A549 (cell line): ENCODE measurements at regions not wholly inside any gene's neighbourhood (a gene's known extent, or its start where the extent isn't known, plus 50 kb on each side); places are given as distances from the start of the nearest gene placed in this dataset.

Experiments
- ATAC-seq, 2 experiments: fragments of 200-7000 bp in 1 of 2; fragments of >200 bp in 1 of 2; cut with Nextera tagmentation in 1 of 2; cut with Tn5 transposase in 1 of 2; 3 replicates each; pipeline versions ENCODE4 v1.8.0 to v1.9.1; 2018 to 2020; ENCODE audit warnings: mild to moderate bottlenecking in 1 of 2, moderate library complexity in 1 of 2
- CTCF ChIA-PET: fragments of 300-600 bp; sonication (Branson Sonifier 250); formaldehyde crosslinking; extraction: SDS; loops from one replicate; lab custom pipeline; 2021; ENCODE audit warnings: antibody characterized with exemption, inconsistent platforms; lab: Yijun Ruan, JAX
- POLR2A ChIA-PET: fragments of 350-600 bp; formaldehyde crosslinking; extraction: SDS; loops from one replicate; lab custom pipeline; 2021; ENCODE audit warnings: antibody characterized with exemption, inconsistent platforms; lab: Yijun Ruan, JAX
- DNase-seq, 2 experiments: peaks; one replicate each; pipeline versions ENCODE4 v3.0.0 to v3.0.0-alpha.2; 2011 to 2016; ENCODE audit warnings: low read depth in 1 of 2, low spot score in 1 of 2
- FAIRE-seq: peaks from 2 replicates; lab custom pipeline; 2011; peaks lifted over from hg19 to GRCh38; lab: Jason Lieb, UNC
- H3K27ac ChIP-seq, 2 experiments: fragments of >200 bp; sonication (Bioruptor Twin); formaldehyde crosslinking; 3 replicates each; pipeline ENCODE4 v1.5.1; 2016 to 2017
- H3K4me1 ChIP-seq: fragments of >200 bp; sonication (Bioruptor Twin); formaldehyde crosslinking; 3 replicates; pipeline ENCODE4 v1.6.1; 2016
- H3K4me2 ChIP-seq: fragments of >200 bp; sonication (Bioruptor Twin); formaldehyde crosslinking; 3 replicates; pipeline ENCODE4 v1.6.1; 2016
- H3K4me3 ChIP-seq: fragments of >200 bp; sonication (Bioruptor Twin); formaldehyde crosslinking; 3 replicates; pipeline ENCODE4 v1.5.1; 2016
- H3K9me3 ChIP-seq: fragments of >200 bp; sonication (Bioruptor Twin); formaldehyde crosslinking; 3 replicates; pipeline ENCODE4 v1.6.1; 2016
- CBX2 ChIP-seq: fragments of 200-600 bp; sonication (generic); IDR thresholded peaks from 2 replicates; pipeline ENCODE4 v1.6.1; 2016; ENCODE audit warnings: low read depth, mild to moderate bottlenecking, borderline replicate concordance
- CHD4 ChIP-seq: fragments of 200-600 bp; sonication (generic); IDR thresholded peaks from 2 replicates; pipeline ENCODE4 v1.6.1; 2016; ENCODE audit warnings: antibody characterized with exemption, mild to moderate bottlenecking, borderline replicate concordance
- CTCF ChIP-seq: fragments of >200 bp; sonication (Bioruptor Twin); formaldehyde crosslinking; IDR thresholded peaks from 3 replicates; pipeline ENCODE4 v1.5.1; 2016
- E2F6 ChIP-seq: IDR thresholded peaks from 2 replicates; pipeline ENCODE4 v1.6.1; 2012; ENCODE audit warnings: low read depth, borderline replicate concordance
- EHF ChIP-seq: fragments of 250-450 bp; sonication (Bioruptor Pico); IDR thresholded peaks from 2 replicates; pipeline ENCODE4 v1.5.0; 2020; ENCODE audit warnings: mild to moderate bottlenecking
- EHMT2 ChIP-seq: fragments of 200-600 bp; sonication (generic); IDR thresholded peaks from 2 replicates; pipeline ENCODE4 v1.6.1; 2016; ENCODE audit warnings: antibody characterized with exemption, low read depth, mild to moderate bottlenecking, moderate library complexity
- ESRRA ChIP-seq: fragments of 150-350 bp; IDR thresholded peaks from 2 replicates; pipeline ENCODE4 v1.6.1; 2014; ENCODE audit warnings: mild to moderate bottlenecking, low read length, borderline replicate concordance
- FOSB ChIP-seq: fragments of 250-450 bp; sonication (Bioruptor Pico); IDR thresholded peaks from 2 replicates; pipeline ENCODE4 v1.5.0; 2020; ENCODE audit warnings: mild to moderate bottlenecking, moderate library complexity
- FOSL2 ChIP-seq, 2 experiments: fragments of 450-650 bp in 1 of 2; fragments of >200 bp in 1 of 2; sonication (Bioruptor Twin) in 1 of 2; formaldehyde crosslinking; IDR thresholded peaks; 2 replicates each; pipeline versions ENCODE4 v1.5.0 to v1.6.1; 2016 to 2020; ENCODE audit warnings: mild to moderate bottlenecking in 1 of 2, moderate library complexity in 1 of 2
- HEYL ChIP-seq: fragments of 250-450 bp; sonication (Bioruptor Pico); IDR thresholded peaks from 2 replicates; pipeline ENCODE4 v1.8.0; 2021; ENCODE audit warnings: mild to moderate bottlenecking, moderate library complexity
- HMGXB4 ChIP-seq: fragments of 250-450 bp; sonication (Bioruptor Pico); IDR thresholded peaks from 2 replicates; pipeline ENCODE4 v1.5.0; 2021; ENCODE audit warnings: mild to moderate bottlenecking, moderate library complexity, borderline replicate concordance
- HOXB5 ChIP-seq: fragments of 250-450 bp; sonication (Bioruptor Pico); IDR thresholded peaks from 2 replicates; pipeline ENCODE4 v1.5.0; 2020; ENCODE audit warnings: mild to moderate bottlenecking, moderate library complexity
- JUN ChIP-seq, 2 experiments: fragments of >200 bp; sonication (Bioruptor Twin); formaldehyde crosslinking; IDR thresholded peaks; 2 replicates in 1 of 2; 3 replicates in 1 of 2; pipeline ENCODE4 v1.6.1; 2016 to 2017
- JUNB ChIP-seq: fragments of >200 bp; sonication (Bioruptor Twin); formaldehyde crosslinking; IDR thresholded peaks from 2 replicates; pipeline ENCODE4 v1.6.1; 2016
- KDM5A ChIP-seq: fragments of 200-600 bp; sonication (generic); IDR thresholded peaks from 2 replicates; pipeline ENCODE4 v1.6.1; 2016; ENCODE audit warnings: antibody characterized with exemption, mild to moderate bottlenecking
- MAFK ChIP-seq: fragments of 450-650 bp; IDR thresholded peaks from 2 replicates; pipeline ENCODE4 v1.6.1; 2014; ENCODE audit not compliant: partially characterized antibody
- MAZ ChIP-seq: fragments of 150-350 bp; IDR thresholded peaks from 2 replicates; pipeline ENCODE4 v1.6.1; 2014; ENCODE audit warnings: antibody characterized with exemption, low read depth, low read length, borderline replicate concordance
- NPAS2 ChIP-seq: fragments of 250-450 bp; sonication (Bioruptor Pico); IDR thresholded peaks from 2 replicates; pipeline ENCODE4 v1.8.0; 2022; ENCODE audit warnings: mild to moderate bottlenecking, moderate library complexity, borderline replicate concordance
- POLR2A ChIP-seq: IDR thresholded peaks from 2 replicates; pipeline ENCODE4 v1.6.1; 2012; ENCODE audit warnings: mild to moderate bottlenecking, low read length
- RAD21 ChIP-seq, 2 experiments: fragments of >200 bp in 1 of 2; sonication (Bioruptor Twin) in 1 of 2; formaldehyde crosslinking in 1 of 2; IDR thresholded peaks in 1 of 2; conservative IDR thresholded peaks in 1 of 2; 2 replicates in 1 of 2; 3 replicates in 1 of 2; pipeline ENCODE4 v1.6.1; 2012 to 2018; ENCODE audit warnings: inconsistent platforms in 1 of 2
- RFX5 ChIP-seq: fragments of 450-650 bp; IDR thresholded peaks from 2 replicates; pipeline ENCODE4 v1.7.1; 2014; ENCODE audit warnings: antibody characterized with exemption, mild to moderate bottlenecking, moderate library complexity
- SMC3 ChIP-seq: fragments of >200 bp; sonication (Bioruptor Twin); formaldehyde crosslinking; IDR thresholded peaks from 3 replicates; pipeline ENCODE4 v1.6.1; 2018; ENCODE audit warnings: inconsistent platforms
- SREBF2 ChIP-seq: fragments of 450-650 bp; IDR thresholded peaks from 2 replicates; pipeline ENCODE4 v1.6.1; 2014; ENCODE audit warnings: mild to moderate bottlenecking, moderate library complexity
- TP53 ChIP-seq: fragments of 250-450 bp; sonication (Bioruptor Pico); IDR thresholded peaks from 2 replicates; pipeline ENCODE4 v1.5.0; 2021; ENCODE audit warnings: mild to moderate bottlenecking, moderate library complexity
- ZC3H11A ChIP-seq: fragments of 450-650 bp; IDR thresholded peaks from 2 replicates; pipeline ENCODE4 v1.6.1; 2014; ENCODE audit warnings: antibody characterized with exemption, mild to moderate bottlenecking
- ZSCAN20 ChIP-seq: fragments of 250-450 bp; sonication (Bioruptor Pico); IDR thresholded peaks from 2 replicates; pipeline ENCODE4 v1.8.0; 2022; ENCODE audit warnings: mild to moderate bottlenecking, moderate library complexity
- WGBS: methylation state at CpG from one replicate; pipeline ENCODE4 v1.1.6; 2017; ENCODE audit errors: missing lambda C conversion rate; 5-methylcytosine and 5-hydroxymethylcytosine counted together
- TF ChIP-seq, protein P1 (sequence below): fragments of 250-450 bp; sonication (Bioruptor Pico); IDR thresholded peaks from 2 replicates; pipeline ENCODE4 v1.5.0; 2020; ENCODE audit warnings: low read depth, mild to moderate bottlenecking, moderate library complexity

GRCh38 chr18:6650127-6650507 is 79.4 kb upstream of the ARHGAP28 start:
- Histone ChIP-seq H3K4me3 (no peak overlapping the region), H3K4me1 (no peaks in the 10 kb centered on the region), H3K4me2 (no peak overlapping the region), H3K27ac (no peak overlapping the region), H3K9me3 (no peaks in the 10 kb centered on the region)
- FAIRE-seq (no peak), ATAC-seq (no peak), DNase-seq (no peak)
- ChIA-PET POLR2A (no interaction called here), CTCF (no interaction called here)
- TF ChIP-seq HEYL (CRISPR knock-in tag): no peak
- no peak for TF ChIP-seq HMGXB4 (CRISPR knock-in tag)
- TF ChIP-seq E2F6: no peak
- TF ChIP-seq KDM5A: no peak
- TF ChIP-seq TP53 (CRISPR knock-in tag): no peak
- TF ChIP-seq ESRRA: no peak
- TF ChIP-seq NPAS2 (CRISPR knock-in tag): no peak
- no peak for TF ChIP-seq RAD21 (conservative IDR thresholded peaks at IDR 0.05 in 1 of 2, IDR thresholded peaks at IDR 0.05 in 1 of 2)
- no peak for TF ChIP-seq FOSL2 (IDR thresholded peaks at IDR 0.05)
- TF ChIP-seq FOSL2 (CRISPR knock-in tag; IDR thresholded peaks at IDR 0.05): no peak
- TF ChIP-seq CBX2: no peak
- TF ChIP-seq FOSB (CRISPR knock-in tag): no peak
- TF ChIP-seq RFX5: no peak
- TF ChIP-seq JUNB: no peak
- 0% methylated on average over 3 of the region's 3 CpGs for WGBS

DNA sequence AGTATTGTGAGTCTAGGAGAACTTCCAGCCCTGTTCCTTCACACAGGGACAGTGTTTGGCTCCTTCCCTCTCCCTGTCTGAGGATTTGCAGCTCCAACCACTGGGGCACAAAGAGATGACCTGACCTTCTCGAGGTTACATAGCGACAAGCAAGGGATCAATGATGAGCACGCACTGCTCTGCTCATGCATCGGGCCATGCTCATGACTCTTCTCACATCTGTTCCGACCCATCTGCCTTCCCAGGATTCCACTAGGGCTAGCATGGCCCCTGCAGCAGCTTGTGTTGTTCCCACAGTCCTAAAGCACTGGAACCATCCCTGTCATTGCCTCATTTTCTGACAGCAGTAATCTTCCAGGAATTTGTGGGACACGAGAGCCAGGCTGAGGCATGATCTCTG is 78.8 kb upstream of the ARHGAP28 start:
- no peak overlapping the region for H3K4me2 ChIP-seq
- TF ChIP-seq SREBF2 (no peak), EHF (CRISPR knock-in tag) (no peak), CBX2 (no peak), ZC3H11A (no peak), HOXB5 (CRISPR knock-in tag) (no peak), NPAS2 (CRISPR knock-in tag) (no peak), SMC3 (no peak), EHMT2 (no peak), CHD4 (no peak), MAZ (no peak), JUN (IDR thresholded peaks at IDR 0.05) (no peak), FOSL2 (IDR thresholded peaks at IDR 0.05) (no peak), FOSL2 (CRISPR knock-in tag; IDR thresholded peaks at IDR 0.05) (no peak), CTCF (no peak), KDM5A (no peak), POLR2A (no peak), ZSCAN20 (CRISPR knock-in tag) (no peak), MAFK (no peak)
- TF ChIP-seq, protein P1, sequence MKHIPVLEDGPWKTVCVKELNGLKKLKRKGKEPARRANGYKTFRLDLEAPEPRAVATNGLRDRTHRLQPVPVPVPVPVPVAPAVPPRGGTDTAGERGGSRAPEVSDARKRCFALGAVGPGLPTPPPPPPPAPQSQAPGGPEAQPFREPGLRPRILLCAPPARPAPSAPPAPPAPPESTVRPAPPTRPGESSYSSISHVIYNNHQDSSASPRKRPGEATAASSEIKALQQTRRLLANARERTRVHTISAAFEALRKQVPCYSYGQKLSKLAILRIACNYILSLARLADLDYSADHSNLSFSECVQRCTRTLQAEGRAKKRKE (CRISPR knock-in tag): no peak
- TF ChIP-seq, all 56 proteins: peak for 0
- Histone ChIP-seq H3K4me1 (no peaks in the 10 kb centered on the region), H3K9me3 (no peaks in the 10 kb centered on the region), H3K27ac (no peak overlapping the region), H3K4me3 (no peak overlapping the region)
- no peak for ATAC-seq
- no peak for FAIRE-seq
- no peak for DNase-seq
- ChIA-PET CTCF (no interaction called here), POLR2A (no interaction called here)
- WGBS: 0% methylated on average over 3 of the region's 6 CpGs
